HL-60 (cell line): ENCODE measurements at regions not wholly inside any gene's neighbourhood (a gene's known extent, or its start where the extent isn't known, plus 50 kb on each side); places are given as distances from the start of the nearest gene placed in this dataset.

Source experiments
- DNase-seq, 2 experiments: peaks; one replicate each; pipeline ENCODE4 v3.0.0-alpha.2; 2010 to 2020; ENCODE audit warnings: low read depth in 1 of 2, low spot score in 1 of 2
- H3K27ac ChIP-seq: fragments of 250-450 bp; sonication (Bioruptor Pico); replicated peaks from 2 replicates; pipeline ENCODE4 v1.5.1; 2020; ENCODE audit warnings: mild to moderate bottlenecking, moderate library complexity
- H3K27me3 ChIP-seq: fragments of 250-450 bp; sonication (Bioruptor Pico); 2 replicates; pipeline ENCODE4 v1.5.1; 2021; ENCODE audit warnings: mild to moderate bottlenecking, moderate library complexity; ENCODE audit not compliant: insufficient read depth, poor library complexity, severe bottlenecking
- H3K4me3 ChIP-seq: replicated peaks from 2 replicates; pipeline ENCODE4 v1.5.1; 2011; ENCODE audit warnings: mild to moderate bottlenecking, control low read depth, low read length; ENCODE audit not compliant: insufficient read depth
- CTCF ChIP-seq: IDR thresholded peaks from one replicate; pipeline ENCODE4 v1.5.1; 2011; ENCODE audit warnings: low read length, control low read depth, inconsistent platforms; ENCODE audit not compliant: insufficient read depth
- GABPA ChIP-seq: IDR thresholded peaks from 2 replicates; pipeline ENCODE4 v1.6.1; 2012; ENCODE audit warnings: low read depth
- POLR2AphosphoS5 ChIP-seq: IDR thresholded peaks from 2 replicates; pipeline ENCODE4 v1.6.1; 2012; ENCODE audit warnings: low read depth
- REST ChIP-seq: IDR thresholded peaks from 2 replicates; pipeline ENCODE4 v1.6.1; 2012; ENCODE audit warnings: low read depth; ENCODE audit not compliant: insufficient replicate concordance
- SPI1 ChIP-seq: IDR thresholded peaks from 2 replicates; pipeline ENCODE4 v1.6.1; 2012; ENCODE audit warnings: low read depth, mild to moderate bottlenecking, borderline replicate concordance

GRCh38 chr4:37014584-37014983 is 230.0 kb upstream of the NWD2 start:
- DNase-seq, result no peak
- Histone ChIP-seq H3K27ac (no peak overlapping the region), H3K27me3 (no peaks in the 10 kb centered on the region), H3K4me3 (no peak overlapping the region)
- TF ChIP-seq CTCF (no peak), POLR2AphosphoS5 (no peak)

- H3K27ac ChIP-seq, result no peak overlapping the region
- no peak overlapping the region for H3K4me3 ChIP-seq
- H3K27me3 ChIP-seq, result no peaks in the 10 kb centered on the region
- no peak for DNase-seq
- TF ChIP-seq POLR2AphosphoS5 (no peak), REST (no peak), GABPA (no peak), SPI1 (no peak), CTCF (no peak)
Observed at GRCh38 chr4:37015391-37015790, 229.2 kb upstream of the NWD2 start.

- Histone ChIP-seq H3K27me3 (no peaks in the 10 kb centered on the region), H3K27ac (no peak overlapping the region), H3K4me3 (no peak overlapping the region)
- TF ChIP-seq CTCF, result no peak
- DNase-seq, result no peak
Observed at GRCh38 chr4:37023504-37023903, 221.0 kb upstream of the NWD2 start.

- DNase-seq, result no peak
- Histone ChIP-seq H3K4me3 (no peak overlapping the region), H3K27ac (no peak overlapping the region), H3K27me3 (no peaks in the 10 kb centered on the region)
- TF ChIP-seq CTCF (no peak), REST (no peak), POLR2AphosphoS5 (no peak), SPI1 (no peak), GABPA (no peak)
Observed at GRCh38 chr4:37023996-37024395, 220.5 kb upstream of the NWD2 start.
